B cell (primary cell): ENCODE measurements at regions not wholly inside any gene's neighbourhood (a gene's known extent, or its start where the extent isn't known, plus 50 kb on each side); places are given as distances from the start of the nearest gene placed in this dataset.

Experiments used
- ATAC-seq: fragments of 200-7000 bp; cut with Tn5 transposase; one replicate; pipeline ENCODE4 v1.10.0; 2021; ENCODE audit warnings: low read depth, mild to moderate bottlenecking, moderate number of reproducible peaks, moderate library complexity
- CTCF ChIA-PET: fragments of 350-600 bp; sonication (Branson Sonifier 250); formaldehyde crosslinking; loops from one replicate; lab custom pipeline; 2021; ENCODE audit warnings: antibody characterized with exemption, inconsistent platforms; lab: Charles Lee
- POLR2A ChIA-PET: fragments of 350-600 bp; sonication (Branson Sonifier 250); formaldehyde crosslinking; loops from one replicate; lab custom pipeline; 2021; ENCODE audit warnings: antibody characterized with exemption; lab: Charles Lee
- DNase-seq: peaks from one replicate; pipeline ENCODE4 v3.0.0; 2013
- H2AFZ ChIP-seq: 2 replicates; pipeline ENCODE4 v1.6.1; 2012; ENCODE audit warnings: mild to moderate bottlenecking, low read depth, low read length; ENCODE audit not compliant: insufficient read depth, poor library complexity, severe bottlenecking
- H3K27ac ChIP-seq, 2 donors: 1 replicate in 1 of 2; 2 replicates in 1 of 2; pipeline ENCODE4 v1.5.1; 2012 to 2013; ENCODE audit warnings: low read length in 2 of 2, mild to moderate bottlenecking in 2 of 2, moderate library complexity in 1 of 2
- H3K27me3 ChIP-seq, 4 experiments: fragments of 200-600 bp in 1 of 4; sonication (generic) in 1 of 4; replicated peaks in 1 of 4; 1 replicate in 2 of 4; 2 replicates in 2 of 4; pipeline versions ENCODE4 v1.6.1 to v1.7.0; 2013 to 2016; ENCODE audit warnings: low read length in 3 of 4, mild to moderate bottlenecking in 2 of 4, mixed read lengths in 1 of 4, moderate library complexity in 1 of 4; ENCODE audit not compliant: insufficient read depth in 4 of 4, control insufficient read depth in 3 of 4; ENCODE audit errors: control extremely low read depth in 1 of 4
- H3K36me3 ChIP-seq, 2 experiments: replicated peaks in 1 of 2; 1 replicate in 1 of 2; 2 replicates in 1 of 2; pipeline versions ENCODE4 v1.6.1 to v1.7.1; 2013; ENCODE audit warnings: low read length in 1 of 2; ENCODE audit not compliant: insufficient read depth in 2 of 2, control insufficient read depth in 1 of 2; ENCODE audit errors: control extremely low read depth in 1 of 2, extremely low read depth in 1 of 2
- H3K4me1 ChIP-seq, 2 donors: fragments of 200-600 bp in 1 of 2; sonication (generic) in 1 of 2; 1 replicate in 1 of 2; 2 replicates in 1 of 2; pipeline versions ENCODE4 v1.5.1 to v1.6.1; 2013 to 2017; ENCODE audit warnings: low read length in 2 of 2; ENCODE audit not compliant: control insufficient read depth in 2 of 2, insufficient read depth in 2 of 2
- H3K4me2 ChIP-seq: replicated peaks from 2 replicates; pipeline ENCODE3; 2012; ENCODE audit warnings: mild to moderate bottlenecking, low read depth, low read length; ENCODE audit not compliant: poor library complexity, severe bottlenecking
- H3K4me3 ChIP-seq, 5 experiments: fragments of 200-600 bp in 1 of 5; sonication (generic) in 1 of 5; 1 replicate in 3 of 5; 2 replicates in 2 of 5; pipeline versions ENCODE4 v1.5.1 to v1.7.0; 2011 to 2016; ENCODE audit warnings: low read length in 4 of 5, mild to moderate bottlenecking in 4 of 5, low read depth in 2 of 5, control low read depth in 1 of 5, moderate library complexity in 1 of 5; ENCODE audit not compliant: insufficient read depth in 1 of 5; ENCODE audit errors: control extremely low read depth in 1 of 5, extremely low read depth in 1 of 5
- H3K79me2 ChIP-seq: fragments of 200-600 bp; sonication (generic); one replicate; pipeline ENCODE4 v1.6.0; 2016; ENCODE audit warnings: low read length; ENCODE audit not compliant: control insufficient read depth, insufficient read depth
- H3K9ac ChIP-seq: fragments of 200-600 bp; sonication (generic); 2 replicates; pipeline ENCODE4 v1.6.1; 2017; ENCODE audit warnings: mild to moderate bottlenecking, low read length, moderate library complexity
- H3K9me3 ChIP-seq, 3 donors: one replicate each; pipeline versions ENCODE4 v1.6.1 to v1.7.1; 2013; ENCODE audit warnings: low read length in 2 of 3; ENCODE audit not compliant: control insufficient read depth in 2 of 3, insufficient read depth in 1 of 3; ENCODE audit errors: control extremely low read depth in 1 of 3
- H4K20me1 ChIP-seq: 2 replicates; pipeline ENCODE4 v1.6.0; 2012; ENCODE audit warnings: mild to moderate bottlenecking, low read length; ENCODE audit not compliant: insufficient read depth, control insufficient read depth, poor library complexity, severe bottlenecking
- H3K27ac Mint-ChIP-seq: one replicate; pipeline ENCODE4 v1.8.0; 2021; ENCODE audit warnings: mixed read lengths
- H3K27me3 Mint-ChIP-seq: one replicate; pipeline ENCODE4 v1.8.0; 2021; ENCODE audit warnings: mixed read lengths
- H3K4me1 Mint-ChIP-seq: one replicate; pipeline ENCODE4 v1.8.0; 2021; ENCODE audit warnings: mixed read lengths
- H3K4me3 Mint-ChIP-seq: one replicate; pipeline ENCODE4 v1.8.0; 2021; ENCODE audit warnings: mixed read lengths
- H3K9me3 Mint-ChIP-seq: one replicate; pipeline ENCODE4 v1.8.0; 2022; ENCODE audit warnings: mixed read lengths; ENCODE audit not compliant: insufficient read depth
- CTCF ChIP-seq: fragments of 200-600 bp; IDR thresholded peaks from one replicate; pipeline ENCODE4 v1.8.0; 2022; ENCODE audit warnings: antibody characterized with exemption, mild to moderate bottlenecking
- EZH2 ChIP-seq: IDR thresholded peaks from 2 replicates; pipeline ENCODE4 v1.6.1; 2012; ENCODE audit warnings: borderline replicate concordance, low read depth, mild to moderate bottlenecking, moderate library complexity, low read length; ENCODE audit not compliant: insufficient read depth, poor library complexity, severe bottlenecking
- WGBS: methylation state at CpG from one replicate; pipeline ENCODE4 v1.1.5; 2013; ENCODE audit warnings: missing lambda C conversion rate; ENCODE audit not compliant: insufficient coverage; 5-methylcytosine and 5-hydroxymethylcytosine counted together
- intact Hi-C: fragments of 100-400 bp; cut with micrococcal nuclease; formaldehyde crosslinking; loops from one replicate; pipeline ENCODE4 v1.10.0; 2022

- peaks cover 4% of the 10 kb centered on the region for H3K27me3 Mint-ChIP-seq
- Histone ChIP-seq H3K79me2 (no peaks in the 10 kb centered on the region), H3K9me3 (no peaks in the 10 kb centered on the region), H3K4me3 (no peak overlapping the region), H3K36me3 (no peaks in the 10 kb centered on the region), H3K4me1 (no peaks in the 10 kb centered on the region), H3K4me2 (no peak overlapping the region), H3K27me3 (no peaks in the 10 kb centered on the region), H3K27ac (no peak overlapping the region), H4K20me1 (no peaks in the 10 kb centered on the region), H3K9ac (no peak overlapping the region), H2AFZ (no peak overlapping the region)
- no peak overlapping the region for H3K27ac Mint-ChIP-seq
- ChIA-PET CTCF (no interaction called here), POLR2A (no interaction called here)
- intact Hi-C loops: no loop called here
- H3K9me3 Mint-ChIP-seq: peaks cover 5% of the 10 kb centered on the region
- DNase-seq (no peak), ATAC-seq (no peak)
- no peak for TF ChIP-seq CTCF
- WGBS: no CpG with 5 or more reads among the region's 5 CpGs
- no peak overlapping the region for H3K4me3 Mint-ChIP-seq
- H3K4me1 Mint-ChIP-seq: no peaks in the 10 kb centered on the region
Measured at GRCh38 chr18:61731178-61731577, 161.6 kb downstream of the RNF152 start.

GRCh38 chr18:61729322-61729721 lies 163.5 kb downstream of the RNF152 start:
- TF ChIP-seq EZH2 (no peak), CTCF (no peak)
- no peak overlapping the region for H3K4me2 ChIP-seq
- Mint-ChIP-seq H3K9me3 (peaks cover 5% of the 10 kb centered on the region), H3K4me3 (no peak overlapping the region), H3K27ac (no peak overlapping the region), H3K27me3 (peaks cover 4% of the 10 kb centered on the region), H3K4me1 (no peaks in the 10 kb centered on the region)
- H4K20me1 ChIP-seq: no peaks in the 10 kb centered on the region
- H3K27ac ChIP-seq: no peak overlapping the region
- ATAC-seq (no peak), DNase-seq (no peak)
- no peaks in the 10 kb centered on the region for H3K4me1 ChIP-seq
- no peaks in the 10 kb centered on the region for H3K27me3 ChIP-seq
- intact Hi-C loops: no loop called here
- no peaks in the 10 kb centered on the region for H3K9me3 ChIP-seq
- no peak overlapping the region for H3K9ac ChIP-seq
- CTCF ChIA-PET: no interaction called here
- H2AFZ ChIP-seq: no peak overlapping the region
- no peaks in the 10 kb centered on the region for H3K79me2 ChIP-seq
- POLR2A ChIA-PET: no interaction called here
- H3K36me3 ChIP-seq: no peaks in the 10 kb centered on the region
- no peak overlapping the region for H3K4me3 ChIP-seq
